Gastroesophageal sphincter (tissue), 4 donors: ENCODE measurements at regions not wholly inside any gene's neighbourhood (a gene's known extent, or its start where the extent isn't known, plus 50 kb on each side); places are given as distances from the start of the nearest gene placed in this dataset.

Experiments used
- ATAC-seq: fragments of 150-250 bp; one replicate; pipeline ENCODE4 v1.9.1; 2016; ENCODE audit warnings: mild to moderate bottlenecking, moderate library complexity
- H3K27ac ChIP-seq, 4 donors: fragments of 200-600 bp; sonication (generic) in 3 of 4; 1 replicate in 3 of 4; 2 replicates in 1 of 4; pipeline ENCODE4 v1.5.1; 2016 to 2019
- H3K27me3 ChIP-seq: fragments of 200-600 bp; sonication (generic); one replicate; pipeline ENCODE4 v1.5.1; 2019
- H3K36me3 ChIP-seq, 2 donors: fragments of 200-600 bp; sonication (generic); one replicate each; pipeline ENCODE4 v1.5.1; 2019; ENCODE audit warnings: control low read depth in 1 of 2
- H3K4me1 ChIP-seq, 3 donors: fragments of 200-600 bp; sonication (generic); 1 replicate in 2 of 3; 2 replicates in 1 of 3; pipeline ENCODE4 v1.5.1; 2016 to 2019; ENCODE audit warnings: control low read depth in 2 of 3
- H3K4me3 ChIP-seq, 2 donors: fragments of 200-600 bp; sonication (generic); one replicate each; pipeline ENCODE4 v1.5.1; 2019; ENCODE audit warnings: mild to moderate bottlenecking in 1 of 2, moderate library complexity in 1 of 2
- H3K9me3 ChIP-seq, 3 donors: fragments of 200-600 bp; sonication (generic); one replicate each; pipeline ENCODE4 v1.5.1; 2017 to 2019; ENCODE audit warnings: control low read depth in 2 of 3
- EP300 ChIP-seq: sonication (generic); formaldehyde crosslinking; IDR thresholded peaks from one replicate; pipeline ENCODE4 v1.6.1; 2017; ENCODE audit warnings: antibody characterized with exemption, mild to moderate bottlenecking
- POLR2A ChIP-seq, 2 donors: fragments of 450-650 bp; IDR thresholded peaks; one replicate each; pipeline ENCODE4 v1.6.1; 2017; ENCODE audit warnings: antibody characterized with exemption in 2 of 2, mild to moderate bottlenecking in 2 of 2, moderate library complexity in 1 of 2
- POLR2AphosphoS5 ChIP-seq: sonication (generic); formaldehyde crosslinking; IDR thresholded peaks from one replicate; pipeline ENCODE4 v1.6.1; 2017; ENCODE audit warnings: antibody characterized with exemption
- WGBS, 2 donors: methylation state at CpG; one replicate each; pipeline ENCODE4 v1.1.5; 2018; ENCODE audit warnings: low coverage in 1 of 2; 5-methylcytosine and 5-hydroxymethylcytosine counted together
- TF ChIP-seq, protein P1 (sequence below), 4 experiments: fragments of 200-600 bp in 2 of 4; fragments of 450-650 bp in 2 of 4; sonication (generic) in 1 of 4; IDR thresholded peaks; one replicate each; pipeline ENCODE4 v1.5.1; 2017 to 2019; ENCODE audit warnings: antibody characterized with exemption in 4 of 4, mild to moderate bottlenecking in 2 of 4, moderate library complexity in 2 of 4

DNA sequence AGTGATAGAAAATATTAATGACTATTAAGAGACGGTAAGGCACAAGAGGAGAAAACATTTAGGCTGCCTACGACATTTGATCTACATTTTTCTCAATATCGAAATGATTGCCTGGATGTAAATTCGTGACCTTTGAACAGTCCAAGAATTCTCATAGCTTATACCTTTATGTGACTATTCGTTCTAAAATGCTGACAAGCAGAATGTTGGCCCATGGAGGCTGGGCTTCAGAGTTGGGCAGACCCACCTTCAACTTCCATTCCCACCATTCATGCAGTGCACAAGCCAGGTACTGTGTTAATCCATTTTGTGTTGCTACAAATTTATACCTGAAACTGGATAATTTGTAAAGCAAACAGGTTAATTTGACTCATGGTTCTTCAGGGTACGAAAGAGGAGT is 441.4 kb upstream of the COBL start:
- H3K4me3 ChIP-seq: no peak overlapping the region
- no peak for ATAC-seq
- H3K27me3 ChIP-seq: no peaks in the 10 kb centered on the region
- no peaks in the 10 kb centered on the region for H3K9me3 ChIP-seq
- H3K36me3 ChIP-seq: no peaks in the 10 kb centered on the region
- TF ChIP-seq EP300: no peak
- TF ChIP-seq POLR2AphosphoS5: no peak
- TF ChIP-seq, protein P1, sequence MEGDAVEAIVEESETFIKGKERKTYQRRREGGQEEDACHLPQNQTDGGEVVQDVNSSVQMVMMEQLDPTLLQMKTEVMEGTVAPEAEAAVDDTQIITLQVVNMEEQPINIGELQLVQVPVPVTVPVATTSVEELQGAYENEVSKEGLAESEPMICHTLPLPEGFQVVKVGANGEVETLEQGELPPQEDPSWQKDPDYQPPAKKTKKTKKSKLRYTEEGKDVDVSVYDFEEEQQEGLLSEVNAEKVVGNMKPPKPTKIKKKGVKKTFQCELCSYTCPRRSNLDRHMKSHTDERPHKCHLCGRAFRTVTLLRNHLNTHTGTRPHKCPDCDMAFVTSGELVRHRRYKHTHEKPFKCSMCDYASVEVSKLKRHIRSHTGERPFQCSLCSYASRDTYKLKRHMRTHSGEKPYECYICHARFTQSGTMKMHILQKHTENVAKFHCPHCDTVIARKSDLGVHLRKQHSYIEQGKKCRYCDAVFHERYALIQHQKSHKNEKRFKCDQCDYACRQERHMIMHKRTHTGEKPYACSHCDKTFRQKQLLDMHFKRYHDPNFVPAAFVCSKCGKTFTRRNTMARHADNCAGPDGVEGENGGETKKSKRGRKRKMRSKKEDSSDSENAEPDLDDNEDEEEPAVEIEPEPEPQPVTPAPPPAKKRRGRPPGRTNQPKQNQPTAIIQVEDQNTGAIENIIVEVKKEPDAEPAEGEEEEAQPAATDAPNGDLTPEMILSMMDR (IDR thresholded peaks at IDR 0.05): no peak
- no peak for TF ChIP-seq POLR2A (IDR thresholded peaks at IDR 0.05)
- WGBS, 2 donors: 79 to 81% methylated on average over 5 to 6 of the region's 6 CpGs
- no peaks in the 10 kb centered on the region for H3K4me1 ChIP-seq
- no peak overlapping the region for H3K27ac ChIP-seq

DNA sequence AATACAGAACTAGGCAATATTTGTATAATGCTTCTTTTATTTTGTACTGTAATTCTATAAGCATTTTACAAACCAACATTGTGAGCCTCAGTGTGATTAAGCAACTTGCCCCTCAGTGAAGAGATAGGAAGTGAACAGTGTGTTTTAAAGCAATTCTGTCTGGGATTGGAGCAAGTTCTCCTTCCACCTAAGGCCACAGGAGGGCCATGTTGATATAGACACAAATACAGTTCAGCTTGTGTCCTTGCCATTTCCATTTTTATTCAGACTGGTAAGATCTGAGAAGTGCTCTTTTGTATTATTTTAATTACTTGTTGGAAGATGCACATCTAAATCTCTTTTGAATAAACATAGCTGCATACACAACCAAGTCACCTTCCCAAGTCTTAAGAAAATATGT is 416.3 kb upstream of the COBL start:
- no peak overlapping the region for H3K4me3 ChIP-seq
- no peaks in the 10 kb centered on the region for H3K27me3 ChIP-seq
- no peak overlapping the region for H3K27ac ChIP-seq
- H3K36me3 ChIP-seq: no peaks in the 10 kb centered on the region
- no peak for ATAC-seq
- H3K9me3 ChIP-seq: peaks cover 0 to 3% (median 0%) of the 10 kb centered on the region in 3 donors
- no peak for TF ChIP-seq POLR2AphosphoS5
- TF ChIP-seq, protein P1 (IDR thresholded peaks at IDR 0.05): no peak
- TF ChIP-seq EP300: no peak
- TF ChIP-seq POLR2A (IDR thresholded peaks at IDR 0.05): no peak
- no peaks in the 10 kb centered on the region for H3K4me1 ChIP-seq

DNA sequence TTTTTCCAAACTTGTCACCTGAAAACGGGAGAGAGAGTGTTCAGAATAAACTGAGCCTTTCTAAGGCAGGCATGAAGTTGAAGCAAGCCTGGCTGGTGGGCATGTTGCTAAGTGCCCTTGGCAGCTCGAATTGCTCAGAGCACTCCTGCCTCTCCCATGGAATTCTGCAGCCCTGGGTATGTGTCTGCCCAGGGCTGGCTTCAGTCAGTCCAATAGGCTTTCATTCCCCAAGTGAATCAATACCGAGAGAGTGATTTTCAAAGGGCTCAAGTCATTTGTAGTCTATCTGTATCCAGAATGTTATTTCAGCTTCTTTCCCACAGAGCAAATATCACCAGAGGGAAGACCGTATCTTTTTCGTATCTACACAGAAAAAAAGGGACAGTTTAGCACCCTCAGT is 415.5 kb upstream of the COBL start:
- WGBS, 2 donors: 28 to 65% methylated on average over 3 to 5 of the region's 5 CpGs
- TF ChIP-seq POLR2A (IDR thresholded peaks at IDR 0.05) (no peak), EP300 (no peak), POLR2AphosphoS5 (no peak)
- TF ChIP-seq, protein P1 (IDR thresholded peaks at IDR 0.05): no peak
- H3K27me3 ChIP-seq: no peaks in the 10 kb centered on the region
- peaks cover 0 to 3% (median 0%) of the 10 kb centered on the region in 3 donors for H3K9me3 ChIP-seq
- no peak overlapping the region for H3K4me3 ChIP-seq
- H3K27ac ChIP-seq: no peak overlapping the region
- no peak for ATAC-seq
- H3K36me3 ChIP-seq: no peaks in the 10 kb centered on the region
- H3K4me1 ChIP-seq: peaks cover 0 to 7% (median 0%) of the 10 kb centered on the region in 3 donors

DNA sequence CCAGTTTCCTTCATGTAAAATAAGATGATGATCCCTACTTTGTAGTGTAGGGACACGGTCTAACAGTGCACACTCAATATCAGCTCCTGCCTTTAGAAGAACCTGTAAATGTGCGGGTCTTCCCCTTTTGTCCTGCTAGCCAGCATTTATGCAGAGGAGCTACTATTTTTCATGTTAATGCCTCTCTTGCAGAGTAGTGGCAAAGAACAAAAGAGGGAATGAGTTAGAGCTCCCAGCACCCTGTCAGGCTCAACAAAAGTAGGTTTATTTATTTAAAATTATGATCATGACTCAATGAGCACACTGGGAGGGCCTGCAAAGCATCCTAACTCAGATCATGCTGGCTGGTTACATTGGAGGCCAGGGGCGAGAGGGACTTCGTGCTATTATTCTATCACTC is 414.5 kb upstream of the COBL start:
- Histone ChIP-seq H3K27me3 (no peaks in the 10 kb centered on the region), H3K36me3 (no peaks in the 10 kb centered on the region), H3K4me3 (no peak overlapping the region), H3K27ac (no peak overlapping the region), H3K4me1 (peaks cover 0 to 10% (median 0%) of the 10 kb centered on the region in 3 donors), H3K9me3 (peaks cover 0 to 3% (median 0%) of the 10 kb centered on the region in 3 donors)
- WGBS, 2 donors: 53 to 59% methylated on average over 4 of the region's 4 CpGs
- TF ChIP-seq EP300 (no peak), POLR2AphosphoS5 (no peak), POLR2A (IDR thresholded peaks at IDR 0.05) (no peak)
- TF ChIP-seq, protein P1 (IDR thresholded peaks at IDR 0.05): no peak
- ATAC-seq: no peak

DNA sequence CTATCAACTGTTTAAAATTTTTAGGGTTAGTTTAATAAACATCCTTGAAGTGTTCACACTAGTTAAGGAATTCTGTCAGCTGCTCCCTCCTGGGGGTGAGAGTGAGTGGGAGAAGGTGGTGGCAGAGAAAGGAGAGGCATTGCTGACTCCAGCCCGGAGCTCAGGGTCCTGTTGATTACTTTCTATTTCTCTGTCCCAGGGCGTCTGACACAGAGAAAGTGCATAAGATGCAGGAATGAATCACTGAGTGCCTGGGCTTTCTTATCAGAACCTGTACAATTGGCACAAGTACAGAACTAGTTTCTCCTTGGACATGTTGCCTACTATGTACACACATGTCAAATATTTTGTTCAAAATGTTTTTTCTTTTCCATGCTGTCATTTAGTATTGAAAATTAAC is 410.8 kb upstream of the COBL start:
- TF ChIP-seq, protein P1 (IDR thresholded peaks at IDR 0.05): no peak
- no peak for TF ChIP-seq POLR2A (IDR thresholded peaks at IDR 0.05)
- TF ChIP-seq EP300: no peak
- no peak for TF ChIP-seq POLR2AphosphoS5

More for the DNA sequence above, 410.8 kb upstream of the COBL start:
- 23 to 29% methylated on average over 1 to 2 of the region's 2 CpGs for WGBS, 2 donors
- no peak overlapping the region for H3K27ac ChIP-seq
- no peak overlapping the region for H3K4me3 ChIP-seq
- no peaks in the 10 kb centered on the region for H3K36me3 ChIP-seq
- no peak for ATAC-seq
- H3K27me3 ChIP-seq: no peaks in the 10 kb centered on the region
- peaks cover 0 to 10% (median 0%) of the 10 kb centered on the region in 3 donors for H3K4me1 ChIP-seq
- peaks cover 0 to 3% (median 0%) of the 10 kb centered on the region in 3 donors for H3K9me3 ChIP-seq
